ENCODE measurements at regions not wholly inside any gene's neighbourhood (a gene's known extent, or its start where the extent isn't known, plus 50 kb on each side); places are given as distances from the start of the nearest gene placed in this dataset.

DNA sequence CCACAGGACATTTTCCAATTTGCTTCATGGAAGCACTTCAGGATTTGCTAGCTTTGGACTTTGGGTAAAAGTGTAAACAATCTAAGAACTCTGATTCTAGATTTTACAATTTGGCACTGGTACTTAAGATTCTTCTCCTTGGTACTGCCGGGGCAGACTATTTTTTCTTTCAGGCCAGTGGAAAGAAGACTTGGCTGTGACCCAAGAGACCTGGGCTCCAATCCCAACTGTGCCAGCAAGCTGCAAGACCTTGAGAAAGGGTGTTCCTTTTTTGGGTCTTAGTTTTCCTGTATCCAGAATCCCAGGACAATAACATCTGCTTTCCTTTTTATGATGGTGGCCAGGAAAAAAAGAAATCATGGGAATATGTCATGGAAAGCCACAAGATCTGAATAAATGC is 148.1 kb upstream of the CRY1 start:
- Mint-ChIP-seq H3K27me3 (ENCODE audit: insufficient read depth, low read depth, poor library complexity) (no peaks in the 10 kb centered on the region), H3K4me3 (no peak overlapping the region), H3K36me3 (ENCODE audit: low read depth) (no peaks in the 10 kb centered on the region), H3K9me3 (no peaks in the 10 kb centered on the region), H3K4me1 (peaks cover 25% of the 10 kb centered on the region), H3K27ac (no peak overlapping the region)
- H3K4me3 ChIP-seq: no peak overlapping the region
- no peak for DNase-seq (ENCODE audit: low spot score)
- H3K27ac ChIP-seq (ENCODE audit: low read depth): no peak overlapping the region
- H2AFZ ChIP-seq: no peak overlapping the region
- H3K9me2 ChIP-seq (ENCODE audit: insufficient read depth): peaks cover 20% of the 10 kb centered on the region
- no peaks in the 10 kb centered on the region for H3K36me3 ChIP-seq (ENCODE audit: insufficient read depth)
- H3F3A ChIP-seq (replicated peaks; ENCODE audit: low read depth): no peaks in the 10 kb centered on the region
- H3K79me2 ChIP-seq (replicated peaks; ENCODE audit: insufficient read depth): no peaks in the 10 kb centered on the region
- H3K27me3 ChIP-seq (ENCODE audit: insufficient read depth): no peaks in the 10 kb centered on the region
- TF ChIP-seq EZH2phosphoT487 (IDR thresholded peaks at IDR 0.05; ENCODE audit: unreplicated experiment): no peak
- TF ChIP-seq, protein P1, sequence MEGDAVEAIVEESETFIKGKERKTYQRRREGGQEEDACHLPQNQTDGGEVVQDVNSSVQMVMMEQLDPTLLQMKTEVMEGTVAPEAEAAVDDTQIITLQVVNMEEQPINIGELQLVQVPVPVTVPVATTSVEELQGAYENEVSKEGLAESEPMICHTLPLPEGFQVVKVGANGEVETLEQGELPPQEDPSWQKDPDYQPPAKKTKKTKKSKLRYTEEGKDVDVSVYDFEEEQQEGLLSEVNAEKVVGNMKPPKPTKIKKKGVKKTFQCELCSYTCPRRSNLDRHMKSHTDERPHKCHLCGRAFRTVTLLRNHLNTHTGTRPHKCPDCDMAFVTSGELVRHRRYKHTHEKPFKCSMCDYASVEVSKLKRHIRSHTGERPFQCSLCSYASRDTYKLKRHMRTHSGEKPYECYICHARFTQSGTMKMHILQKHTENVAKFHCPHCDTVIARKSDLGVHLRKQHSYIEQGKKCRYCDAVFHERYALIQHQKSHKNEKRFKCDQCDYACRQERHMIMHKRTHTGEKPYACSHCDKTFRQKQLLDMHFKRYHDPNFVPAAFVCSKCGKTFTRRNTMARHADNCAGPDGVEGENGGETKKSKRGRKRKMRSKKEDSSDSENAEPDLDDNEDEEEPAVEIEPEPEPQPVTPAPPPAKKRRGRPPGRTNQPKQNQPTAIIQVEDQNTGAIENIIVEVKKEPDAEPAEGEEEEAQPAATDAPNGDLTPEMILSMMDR (conservative IDR thresholded peaks at IDR 0.05; ENCODE audit: low read depth in 2 of 2): no peak
- TF ChIP-seq, protein P2, sequence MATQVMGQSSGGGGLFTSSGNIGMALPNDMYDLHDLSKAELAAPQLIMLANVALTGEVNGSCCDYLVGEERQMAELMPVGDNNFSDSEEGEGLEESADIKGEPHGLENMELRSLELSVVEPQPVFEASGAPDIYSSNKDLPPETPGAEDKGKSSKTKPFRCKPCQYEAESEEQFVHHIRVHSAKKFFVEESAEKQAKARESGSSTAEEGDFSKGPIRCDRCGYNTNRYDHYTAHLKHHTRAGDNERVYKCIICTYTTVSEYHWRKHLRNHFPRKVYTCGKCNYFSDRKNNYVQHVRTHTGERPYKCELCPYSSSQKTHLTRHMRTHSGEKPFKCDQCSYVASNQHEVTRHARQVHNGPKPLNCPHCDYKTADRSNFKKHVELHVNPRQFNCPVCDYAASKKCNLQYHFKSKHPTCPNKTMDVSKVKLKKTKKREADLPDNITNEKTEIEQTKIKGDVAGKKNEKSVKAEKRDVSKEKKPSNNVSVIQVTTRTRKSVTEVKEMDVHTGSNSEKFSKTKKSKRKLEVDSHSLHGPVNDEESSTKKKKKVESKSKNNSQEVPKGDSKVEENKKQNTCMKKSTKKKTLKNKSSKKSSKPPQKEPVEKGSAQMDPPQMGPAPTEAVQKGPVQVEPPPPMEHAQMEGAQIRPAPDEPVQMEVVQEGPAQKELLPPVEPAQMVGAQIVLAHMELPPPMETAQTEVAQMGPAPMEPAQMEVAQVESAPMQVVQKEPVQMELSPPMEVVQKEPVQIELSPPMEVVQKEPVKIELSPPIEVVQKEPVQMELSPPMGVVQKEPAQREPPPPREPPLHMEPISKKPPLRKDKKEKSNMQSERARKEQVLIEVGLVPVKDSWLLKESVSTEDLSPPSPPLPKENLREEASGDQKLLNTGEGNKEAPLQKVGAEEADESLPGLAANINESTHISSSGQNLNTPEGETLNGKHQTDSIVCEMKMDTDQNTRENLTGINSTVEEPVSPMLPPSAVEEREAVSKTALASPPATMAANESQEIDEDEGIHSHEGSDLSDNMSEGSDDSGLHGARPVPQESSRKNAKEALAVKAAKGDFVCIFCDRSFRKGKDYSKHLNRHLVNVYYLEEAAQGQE (IDR thresholded peaks at IDR 0.05; ENCODE audit: unreplicated experiment): no peak
- TF ChIP-seq, protein P3, sequence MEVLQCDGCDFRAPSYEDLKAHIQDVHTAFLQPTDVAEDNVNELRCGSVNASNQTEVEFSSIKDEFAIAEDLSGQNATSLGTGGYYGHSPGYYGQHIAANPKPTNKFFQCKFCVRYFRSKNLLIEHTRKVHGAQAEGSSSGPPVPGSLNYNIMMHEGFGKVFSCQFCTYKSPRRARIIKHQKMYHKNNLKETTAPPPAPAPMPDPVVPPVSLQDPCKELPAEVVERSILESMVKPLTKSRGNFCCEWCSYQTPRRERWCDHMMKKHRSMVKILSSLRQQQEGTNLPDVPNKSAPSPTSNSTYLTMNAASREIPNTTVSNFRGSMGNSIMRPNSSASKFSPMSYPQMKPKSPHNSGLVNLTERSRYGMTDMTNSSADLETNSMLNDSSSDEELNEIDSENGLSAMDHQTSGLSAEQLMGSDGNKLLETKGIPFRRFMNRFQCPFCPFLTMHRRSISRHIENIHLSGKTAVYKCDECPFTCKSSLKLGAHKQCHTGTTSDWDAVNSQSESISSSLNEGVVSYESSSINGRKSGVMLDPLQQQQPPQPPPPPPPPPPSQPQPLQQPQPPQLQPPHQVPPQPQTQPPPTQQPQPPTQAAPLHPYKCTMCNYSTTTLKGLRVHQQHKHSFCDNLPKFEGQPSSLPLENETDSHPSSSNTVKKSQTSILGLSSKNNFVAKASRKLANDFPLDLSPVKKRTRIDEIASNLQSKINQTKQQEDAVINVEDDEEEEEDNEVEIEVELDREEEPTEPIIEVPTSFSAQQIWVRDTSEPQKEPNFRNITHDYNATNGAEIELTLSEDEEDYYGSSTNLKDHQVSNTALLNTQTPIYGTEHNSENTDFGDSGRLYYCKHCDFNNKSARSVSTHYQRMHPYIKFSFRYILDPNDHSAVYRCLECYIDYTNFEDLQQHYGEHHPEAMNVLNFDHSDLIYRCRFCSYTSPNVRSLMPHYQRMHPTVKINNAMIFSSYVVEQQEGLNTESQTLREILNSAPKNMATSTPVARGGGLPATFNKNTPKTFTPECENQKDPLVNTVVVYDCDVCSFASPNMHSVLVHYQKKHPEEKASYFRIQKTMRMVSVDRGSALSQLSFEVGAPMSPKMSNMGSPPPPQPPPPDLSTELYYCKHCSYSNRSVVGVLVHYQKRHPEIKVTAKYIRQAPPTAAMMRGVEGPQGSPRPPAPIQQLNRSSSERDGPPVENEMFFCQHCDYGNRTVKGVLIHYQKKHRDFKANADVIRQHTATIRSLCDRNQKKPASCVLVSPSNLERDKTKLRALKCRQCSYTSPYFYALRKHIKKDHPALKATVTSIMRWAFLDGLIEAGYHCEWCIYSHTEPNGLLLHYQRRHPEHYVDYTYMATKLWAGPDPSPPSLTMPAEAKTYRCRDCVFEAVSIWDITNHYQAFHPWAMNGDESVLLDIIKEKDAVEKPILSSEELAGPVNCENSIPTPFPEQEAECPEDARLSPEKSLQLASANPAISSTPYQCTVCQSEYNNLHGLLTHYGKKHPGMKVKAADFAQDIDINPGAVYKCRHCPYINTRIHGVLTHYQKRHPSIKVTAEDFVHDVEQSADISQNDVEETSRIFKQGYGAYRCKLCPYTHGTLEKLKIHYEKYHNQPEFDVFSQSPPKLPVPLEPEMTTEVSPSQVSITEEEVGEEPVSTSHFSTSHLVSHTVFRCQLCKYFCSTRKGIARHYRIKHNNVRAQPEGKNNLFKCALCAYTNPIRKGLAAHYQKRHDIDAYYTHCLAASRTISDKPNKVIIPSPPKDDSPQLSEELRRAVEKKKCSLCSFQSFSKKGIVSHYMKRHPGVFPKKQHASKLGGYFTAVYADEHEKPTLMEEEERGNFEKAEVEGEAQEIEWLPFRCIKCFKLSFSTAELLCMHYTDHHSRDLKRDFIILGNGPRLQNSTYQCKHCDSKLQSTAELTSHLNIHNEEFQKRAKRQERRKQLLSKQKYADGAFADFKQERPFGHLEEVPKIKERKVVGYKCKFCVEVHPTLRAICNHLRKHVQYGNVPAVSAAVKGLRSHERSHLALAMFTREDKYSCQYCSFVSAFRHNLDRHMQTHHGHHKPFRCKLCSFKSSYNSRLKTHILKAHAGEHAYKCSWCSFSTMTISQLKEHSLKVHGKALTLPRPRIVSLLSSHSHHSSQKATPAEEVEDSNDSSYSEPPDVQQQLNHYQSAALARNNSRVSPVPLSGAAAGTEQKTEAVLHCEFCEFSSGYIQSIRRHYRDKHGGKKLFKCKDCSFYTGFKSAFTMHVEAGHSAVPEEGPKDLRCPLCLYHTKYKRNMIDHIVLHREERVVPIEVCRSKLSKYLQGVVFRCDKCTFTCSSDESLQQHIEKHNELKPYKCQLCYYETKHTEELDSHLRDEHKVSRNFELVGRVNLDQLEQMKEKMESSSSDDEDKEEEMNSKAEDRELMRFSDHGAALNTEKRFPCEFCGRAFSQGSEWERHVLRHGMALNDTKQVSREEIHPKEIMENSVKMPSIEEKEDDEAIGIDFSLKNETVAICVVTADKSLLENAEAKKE (CRISPR knock-in tag; IDR thresholded peaks at IDR 0.05): no peak
- H3K4me2 ChIP-seq: no peak overlapping the region
- no peaks in the 10 kb centered on the region for H4K20me1 ChIP-seq (replicated peaks; ENCODE audit: insufficient read depth)
- peaks cover 7% of the 10 kb centered on the region for H3K4me1 ChIP-seq (ENCODE audit: insufficient read depth)
- no peak for ATAC-seq

All from GM23338 (cell line).